Tibial artery (tissue), 4 donors: ENCODE measurements at regions not wholly inside any gene's neighbourhood (a gene's known extent, or its start where the extent isn't known, plus 50 kb on each side); places are given as distances from the start of the nearest gene placed in this dataset.
"Not testable (repeated sequence)": the region's sequence is repeated elsewhere in the genome, so short reads cannot be mapped to it uniquely, and the experiment has no call there.

Experiments
- DNase-seq, 2 donors: peaks; one replicate each; pipeline ENCODE4 v3.0.0-alpha.2; 2019
- H3K27ac ChIP-seq, 2 donors: fragments of 200-600 bp; sonication (generic) in 1 of 2; 1 replicate in 1 of 2; 2 replicates in 1 of 2; pipeline ENCODE4 v1.5.1; 2018 to 2019; ENCODE audit warnings: mild to moderate bottlenecking in 1 of 2
- H3K27me3 ChIP-seq, 2 donors: fragments of 200-600 bp; sonication (generic) in 1 of 2; one replicate each; pipeline versions ENCODE4 v1.5.1 to v1.6.0; 2016 to 2019
- H3K36me3 ChIP-seq, 3 donors: fragments of 200-600 bp; sonication (generic) in 2 of 3; one replicate each; pipeline ENCODE4 v1.5.1; 2016 to 2019; ENCODE audit warnings: mild to moderate bottlenecking in 2 of 3
- H3K4me1 ChIP-seq, 4 donors: fragments of 200-600 bp; sonication (generic) in 2 of 4; 1 replicate in 3 of 4; 2 replicates in 1 of 4; pipeline ENCODE4 v1.5.1; 2016 to 2019
- H3K4me3 ChIP-seq, 2 donors: fragments of 200-600 bp; sonication (generic) in 1 of 2; 1 replicate in 1 of 2; 2 replicates in 1 of 2; pipeline ENCODE4 v1.5.1; 2018 to 2019; ENCODE audit warnings: mild to moderate bottlenecking in 2 of 2
- H3K9me3 ChIP-seq, 3 donors: fragments of 200-600 bp; sonication (generic) in 1 of 3; one replicate each; pipeline ENCODE4 v1.5.1; 2016 to 2019
- CTCF ChIP-seq, 2 experiments: fragments of 200-600 bp in 1 of 2; fragments of 450-650 bp in 1 of 2; IDR thresholded peaks; one replicate each; pipeline ENCODE4 v1.5.1; 2017 to 2019; ENCODE audit warnings: antibody characterized with exemption in 2 of 2, mild to moderate bottlenecking in 1 of 2, moderate library complexity in 1 of 2
- intact Hi-C: fragments of 100-400 bp; cut with DNase I; formaldehyde crosslinking; loops from one replicate; pipeline ENCODE4 v1.15.0; 2023; ENCODE audit warnings: low total_unique reads

GRCh38 chr20:54909702-54910101 lies 434.3 kb downstream of the DOK5 start:
- no peak overlapping the region for H3K27ac ChIP-seq
- no peak for TF ChIP-seq CTCF (IDR thresholded peaks at IDR 0.05)
- no peaks in the 10 kb centered on the region for H3K4me1 ChIP-seq
- H3K36me3 ChIP-seq, result no peaks in the 10 kb centered on the region
- no peaks in the 10 kb centered on the region for H3K27me3 ChIP-seq
- H3K4me3 ChIP-seq, result no peak overlapping the region
- peaks cover 0 to 3% (median 0%) of the 10 kb centered on the region in 3 donors for H3K9me3 ChIP-seq
- intact Hi-C loops, result no loop called here
- DNase-seq, result no peak

DNA sequence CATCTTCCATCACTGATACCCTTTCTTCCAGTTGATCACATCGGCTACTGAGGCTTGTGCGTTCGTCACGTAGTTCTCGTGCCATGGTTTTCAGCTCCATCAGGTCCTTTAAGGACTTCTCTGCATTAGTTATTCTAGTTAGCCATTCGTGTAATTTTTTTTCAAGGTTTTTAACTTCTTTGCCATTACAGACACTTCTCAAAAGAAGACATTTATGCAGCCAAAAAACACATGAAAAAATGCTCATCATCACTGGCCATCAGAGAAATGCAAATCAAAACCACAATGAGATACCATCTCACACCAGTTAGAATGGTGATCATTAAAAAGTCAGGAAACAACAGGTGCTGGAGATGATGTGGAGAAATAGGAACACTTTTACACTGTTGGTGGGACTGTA lies 430.7 kb downstream of the DOK5 start:
- intact Hi-C loops, H3K27ac ChIP-seq, H3K27me3 ChIP-seq, H3K36me3 ChIP-seq, H3K9me3 ChIP-seq, H3K4me1 ChIP-seq, H3K4me3 ChIP-seq, DNase-seq: not testable (repeated sequence)

- H3K4me3 ChIP-seq, result no peak overlapping the region
- TF ChIP-seq CTCF (IDR thresholded peaks at IDR 0.05), result no peak
- no peaks in the 10 kb centered on the region for H3K36me3 ChIP-seq
- H3K4me1 ChIP-seq, result no peaks in the 10 kb centered on the region
- no peak for DNase-seq
- H3K27me3 ChIP-seq, result no peaks in the 10 kb centered on the region
- intact Hi-C loops, result no loop called here
- no peak overlapping the region for H3K27ac ChIP-seq
- H3K9me3 ChIP-seq, result no peaks in the 10 kb centered on the region
These were observed 422.4 kb downstream of the DOK5 start for GRCh38 chr20:54897787-54898186.

DNA sequence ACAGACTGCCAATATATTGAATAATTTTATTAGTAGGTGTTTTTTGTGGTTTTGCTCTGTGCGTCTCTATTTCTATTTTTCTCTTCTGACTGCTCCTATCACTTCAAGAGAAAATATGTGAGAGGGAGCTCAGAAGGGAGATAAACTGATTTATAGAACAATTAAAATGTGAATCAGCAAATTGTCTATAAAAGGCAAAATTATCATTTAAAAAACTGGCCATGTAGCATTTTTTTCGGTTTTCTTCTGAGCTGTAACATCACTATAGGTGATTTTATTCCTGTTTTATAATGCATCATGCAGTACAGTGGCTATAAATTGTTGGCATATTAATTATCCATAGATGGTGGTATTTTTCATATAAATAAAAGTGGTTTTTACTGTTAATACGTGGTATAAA lies 416.5 kb downstream of the DOK5 start:
- Histone ChIP-seq H3K27ac (no peak overlapping the region), H3K9me3 (no peaks in the 10 kb centered on the region), H3K27me3 (no peaks in the 10 kb centered on the region), H3K4me3 (no peak overlapping the region), H3K36me3 (no peaks in the 10 kb centered on the region), H3K4me1 (no peaks in the 10 kb centered on the region)
- no peak for DNase-seq
- intact Hi-C loops, result no loop called here
- no peak for TF ChIP-seq CTCF (IDR thresholded peaks at IDR 0.05)

GRCh38 chr20:54879393-54879792 lies 404.0 kb downstream of the DOK5 start:
- intact Hi-C loops, result no loop called here

GRCh38 chr20:54875307-54875706 lies 399.9 kb downstream of the DOK5 start:
- no peak overlapping the region for H3K27ac ChIP-seq
- no peaks in the 10 kb centered on the region for H3K27me3 ChIP-seq
- no peak overlapping the region for H3K4me3 ChIP-seq
- intact Hi-C loops, result no loop called here
- DNase-seq, result no peak
- TF ChIP-seq CTCF (IDR thresholded peaks at IDR 0.05), result no peak
- H3K4me1 ChIP-seq, result no peaks in the 10 kb centered on the region
- no peaks in the 10 kb centered on the region for H3K9me3 ChIP-seq
- no peaks in the 10 kb centered on the region for H3K36me3 ChIP-seq

More at GRCh38 chr20:54879393-54879792, 404.0 kb downstream of the DOK5 start:
- Histone ChIP-seq H3K36me3 (no peaks in the 10 kb centered on the region), H3K4me3 (no peak overlapping the region), H3K9me3 (peaks cover 0 to 6% (median 0%) of the 10 kb centered on the region in 3 donors), H3K4me1 (no peaks in the 10 kb centered on the region), H3K27me3 (no peaks in the 10 kb centered on the region), H3K27ac (no peak overlapping the region)
- no peak for TF ChIP-seq CTCF (IDR thresholded peaks at IDR 0.05)
- no peak for DNase-seq
